Neutrophil (primary cell): ENCODE measurements at regions not wholly inside any gene's neighbourhood (a gene's known extent, or its start where the extent isn't known, plus 50 kb on each side); places are given as distances from the start of the nearest gene placed in this dataset.

Experiments
- H3K27ac ChIP-seq: fragments of 200-600 bp; sonication (generic); 2 replicates; pipeline ENCODE4 v1.5.1; 2016; ENCODE audit warnings: mild to moderate bottlenecking, moderate library complexity
- H3K27me3 ChIP-seq: fragments of 200-600 bp; sonication (generic); 2 replicates; pipeline ENCODE4 v1.6.0; 2016; ENCODE audit warnings: mild to moderate bottlenecking
- H3K36me3 ChIP-seq: fragments of 200-600 bp; sonication (generic); 2 replicates; pipeline ENCODE4 v1.5.1; 2017
- H3K4me1 ChIP-seq, 2 experiments: fragments of 200-600 bp in 1 of 2; sonication (generic) in 1 of 2; 1 replicate in 1 of 2; 2 replicates in 1 of 2; pipeline versions ENCODE4 v1.5.1 to v1.6.1; 2013 to 2016; ENCODE audit warnings: low read depth in 1 of 2, low read length in 1 of 2, mild to moderate bottlenecking in 1 of 2, moderate library complexity in 1 of 2; ENCODE audit not compliant: control insufficient read depth in 1 of 2, insufficient read depth in 1 of 2
- H3K4me3 ChIP-seq, 2 experiments: fragments of 200-600 bp in 1 of 2; sonication (generic) in 1 of 2; 1 replicate in 1 of 2; 2 replicates in 1 of 2; pipeline ENCODE4 v1.5.1; 2013 to 2016; ENCODE audit warnings: low read depth in 1 of 2, low read length in 1 of 2, mild to moderate bottlenecking in 1 of 2, moderate library complexity in 1 of 2
- H3K9me3 ChIP-seq: fragments of 200-600 bp; sonication (generic); 2 replicates; pipeline ENCODE4 v1.5.1; 2016
- TF ChIP-seq, protein P1 (sequence below): fragments of 200-600 bp; sonication (generic); IDR thresholded peaks from 2 replicates; pipeline ENCODE4 v1.5.1; 2016; ENCODE audit warnings: antibody characterized with exemption

DNA sequence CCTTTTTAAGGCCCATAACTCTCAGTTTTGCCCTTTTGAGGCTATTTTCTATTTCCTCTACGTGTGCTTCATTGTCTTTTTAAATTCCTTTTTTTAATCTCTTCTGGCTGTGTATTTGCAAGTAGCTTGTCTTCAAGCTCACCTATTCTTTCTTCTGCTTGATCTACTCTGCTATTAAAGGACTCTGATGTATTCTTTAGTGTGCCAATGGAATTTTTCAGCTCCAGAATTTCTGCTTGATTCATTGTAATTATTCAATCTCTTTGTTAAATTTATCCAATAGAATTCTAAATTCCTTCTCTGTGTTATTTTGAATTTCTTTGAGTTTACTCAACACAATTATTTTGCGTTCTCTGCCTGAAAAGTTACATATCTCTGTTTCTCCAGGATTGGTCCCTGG lies 178.7 kb downstream of the FAM170A start:
- no peaks in the 10 kb centered on the region for H3K4me1 ChIP-seq
- TF ChIP-seq, protein P1, sequence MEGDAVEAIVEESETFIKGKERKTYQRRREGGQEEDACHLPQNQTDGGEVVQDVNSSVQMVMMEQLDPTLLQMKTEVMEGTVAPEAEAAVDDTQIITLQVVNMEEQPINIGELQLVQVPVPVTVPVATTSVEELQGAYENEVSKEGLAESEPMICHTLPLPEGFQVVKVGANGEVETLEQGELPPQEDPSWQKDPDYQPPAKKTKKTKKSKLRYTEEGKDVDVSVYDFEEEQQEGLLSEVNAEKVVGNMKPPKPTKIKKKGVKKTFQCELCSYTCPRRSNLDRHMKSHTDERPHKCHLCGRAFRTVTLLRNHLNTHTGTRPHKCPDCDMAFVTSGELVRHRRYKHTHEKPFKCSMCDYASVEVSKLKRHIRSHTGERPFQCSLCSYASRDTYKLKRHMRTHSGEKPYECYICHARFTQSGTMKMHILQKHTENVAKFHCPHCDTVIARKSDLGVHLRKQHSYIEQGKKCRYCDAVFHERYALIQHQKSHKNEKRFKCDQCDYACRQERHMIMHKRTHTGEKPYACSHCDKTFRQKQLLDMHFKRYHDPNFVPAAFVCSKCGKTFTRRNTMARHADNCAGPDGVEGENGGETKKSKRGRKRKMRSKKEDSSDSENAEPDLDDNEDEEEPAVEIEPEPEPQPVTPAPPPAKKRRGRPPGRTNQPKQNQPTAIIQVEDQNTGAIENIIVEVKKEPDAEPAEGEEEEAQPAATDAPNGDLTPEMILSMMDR, result no peak
- H3K27ac ChIP-seq, result no peak overlapping the region
- H3K27me3 ChIP-seq, result no peaks in the 10 kb centered on the region
- H3K4me3 ChIP-seq, result no peak overlapping the region
- no peaks in the 10 kb centered on the region for H3K9me3 ChIP-seq
- H3K36me3 ChIP-seq, result no peaks in the 10 kb centered on the region

DNA sequence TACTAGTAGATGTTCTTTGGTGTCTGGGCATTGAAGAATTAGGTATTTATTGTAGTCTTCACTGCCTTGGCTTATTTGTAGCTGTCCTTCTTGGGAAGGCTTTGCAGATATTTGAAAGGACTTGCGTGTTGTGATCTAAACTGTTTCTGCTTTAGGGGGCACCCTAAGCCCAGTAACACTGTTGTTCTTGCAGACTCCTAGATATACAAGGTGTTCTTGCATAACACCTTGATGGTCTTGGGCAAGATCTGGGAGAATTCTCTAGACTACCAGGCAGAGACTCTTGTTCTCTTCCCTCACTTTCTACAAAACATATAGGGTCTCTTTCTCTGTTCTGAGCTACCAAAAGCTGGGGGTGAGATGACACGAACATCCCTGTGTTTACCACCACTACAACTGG lies 179.1 kb downstream of the FAM170A start:
- no peaks in the 10 kb centered on the region for H3K4me1 ChIP-seq
- TF ChIP-seq, protein P1, result no peak
- no peak overlapping the region for H3K4me3 ChIP-seq
- no peak overlapping the region for H3K27ac ChIP-seq
- no peaks in the 10 kb centered on the region for H3K27me3 ChIP-seq
- no peaks in the 10 kb centered on the region for H3K36me3 ChIP-seq
- H3K9me3 ChIP-seq, result no peaks in the 10 kb centered on the region

DNA sequence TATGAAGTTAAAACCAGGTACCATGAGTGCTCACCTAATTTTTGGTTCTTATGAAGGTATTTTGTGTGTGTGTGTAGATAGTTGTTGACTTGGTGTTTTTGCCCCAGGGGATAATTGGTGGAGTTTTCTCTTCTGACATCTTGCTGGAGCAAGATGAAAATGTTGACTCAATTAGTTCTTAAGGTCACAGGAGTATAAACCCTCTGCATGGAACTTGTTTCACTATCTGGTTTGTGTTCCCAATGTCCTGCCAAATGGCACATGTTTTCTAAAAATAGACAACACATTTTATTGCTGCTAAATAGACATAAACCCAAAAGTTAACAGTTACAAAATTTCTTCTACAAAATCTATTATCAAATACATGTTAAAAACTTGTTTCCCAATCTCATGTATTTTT lies 180.9 kb downstream of the FAM170A start:
- H3K27me3 ChIP-seq, result no peaks in the 10 kb centered on the region
- TF ChIP-seq, protein P1, result no peak
- H3K36me3 ChIP-seq, result no peaks in the 10 kb centered on the region
- no peak overlapping the region for H3K4me3 ChIP-seq
- no peaks in the 10 kb centered on the region for H3K9me3 ChIP-seq
- no peaks in the 10 kb centered on the region for H3K4me1 ChIP-seq
- no peak overlapping the region for H3K27ac ChIP-seq

DNA sequence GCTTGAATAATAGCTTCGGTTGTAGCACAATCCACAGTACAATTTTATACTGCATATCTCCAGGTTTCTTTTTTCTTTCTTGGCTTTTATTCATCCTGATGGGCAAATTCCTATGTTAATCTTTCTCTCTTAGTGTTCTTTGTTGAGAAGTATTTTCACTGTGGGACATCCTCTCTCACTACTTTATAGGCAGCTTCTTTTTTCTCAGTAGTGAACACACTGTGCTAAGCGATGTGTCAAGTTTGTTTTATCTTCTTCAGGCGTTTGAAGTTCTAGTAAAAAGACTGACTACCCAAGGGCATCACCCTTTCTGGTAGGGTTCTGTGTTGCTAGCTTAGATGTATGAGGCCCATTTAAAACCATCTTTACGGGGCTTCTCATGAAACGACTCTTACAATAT lies 182.1 kb downstream of the FAM170A start:
- Histone ChIP-seq H3K9me3 (no peaks in the 10 kb centered on the region), H3K27ac (no peak overlapping the region), H3K4me3 (no peak overlapping the region), H3K27me3 (no peaks in the 10 kb centered on the region), H3K4me1 (no peaks in the 10 kb centered on the region), H3K36me3 (no peaks in the 10 kb centered on the region)
- TF ChIP-seq, protein P1, result no peak

DNA sequence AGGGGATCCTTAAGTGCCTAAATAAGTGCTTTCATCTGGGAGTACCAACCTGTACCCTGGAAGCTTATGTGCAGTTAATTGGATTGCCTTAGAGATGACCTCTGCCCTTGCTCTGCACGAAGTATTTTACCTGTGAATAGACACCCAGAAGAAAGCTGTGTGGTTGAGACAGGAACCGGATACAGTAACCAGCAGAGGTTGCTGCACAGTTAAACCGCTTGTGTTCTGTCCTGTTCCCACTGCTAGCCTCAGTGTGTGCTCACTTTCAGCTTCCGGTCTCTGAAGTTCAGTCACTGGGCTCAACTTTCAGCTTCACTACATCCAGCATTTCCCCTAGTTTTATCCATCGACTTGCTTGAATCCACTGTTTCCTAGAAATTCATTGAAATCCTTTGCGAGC lies 185.3 kb downstream of the FAM170A start:
- Histone ChIP-seq H3K4me1 (no peaks in the 10 kb centered on the region), H3K36me3 (no peaks in the 10 kb centered on the region), H3K27ac (no peak overlapping the region), H3K4me3 (no peak overlapping the region), H3K9me3 (no peaks in the 10 kb centered on the region), H3K27me3 (no peaks in the 10 kb centered on the region)
- TF ChIP-seq, protein P1, result no peak

DNA sequence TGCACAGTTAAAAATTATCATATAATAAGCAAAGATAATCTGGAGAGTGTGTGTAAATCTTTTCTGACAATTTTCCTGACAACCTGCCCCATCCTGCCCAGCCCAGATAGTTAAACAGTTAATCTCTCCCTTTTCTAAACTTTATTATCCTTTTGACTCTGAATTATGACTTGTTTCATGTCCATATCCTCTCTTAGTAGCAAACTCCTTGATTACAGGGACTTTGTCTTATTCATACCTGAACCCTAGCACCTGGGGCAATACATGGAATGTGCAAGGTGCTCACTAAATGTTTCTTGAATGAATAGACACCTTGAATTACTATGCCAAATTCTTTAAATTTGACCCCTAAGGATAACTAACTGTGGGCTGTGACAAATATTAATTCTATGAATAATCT lies 186.7 kb downstream of the FAM170A start:
- no peaks in the 10 kb centered on the region for H3K4me1 ChIP-seq
- H3K4me3 ChIP-seq, result no peak overlapping the region
- H3K36me3 ChIP-seq, result no peaks in the 10 kb centered on the region
- H3K27me3 ChIP-seq, result no peaks in the 10 kb centered on the region
- H3K9me3 ChIP-seq, result no peaks in the 10 kb centered on the region
- TF ChIP-seq, protein P1, result no peak
- H3K27ac ChIP-seq, result no peak overlapping the region
